ENCODE measurements at regions not wholly inside any gene's neighbourhood (a gene's known extent, or its start where the extent isn't known, plus 50 kb on each side); places are given as distances from the start of the nearest gene placed in this dataset.

GRCh38 chr1:30819244-30819571 lies 61.6 kb upstream of the LAPTM5 start:
- no peak for DNase-seq (ENCODE audit: low read depth)
- H3K4me3 ChIP-seq (ENCODE audit: low read depth, low read length), result no peak overlapping the region

- DNase-seq (ENCODE audit: low read depth), result no peak
- no peak overlapping the region for H3K4me3 ChIP-seq (ENCODE audit: low read depth, low read length)
These were observed 61.1 kb upstream of the LAPTM5 start for GRCh38 chr1:30818568-30819243.

GRCh38 chr1:30817548-30817947 lies 60.0 kb upstream of the LAPTM5 start:
- no peak overlapping the region for H3K4me3 ChIP-seq (ENCODE audit: low read depth, low read length)
- DNase-seq (ENCODE audit: low read depth), result no peak

GRCh38 chr1:30817077-30817438 lies 59.5 kb upstream of the LAPTM5 start:
- H3K4me3 ChIP-seq (ENCODE audit: low read depth, low read length), result no peak overlapping the region

GRCh38 chr1:30816211-30817076 lies 58.9 kb upstream of the LAPTM5 start:
- H3K4me3 ChIP-seq (ENCODE audit: low read depth, low read length), result no peak overlapping the region
- peak; percentile 56 for DNase-seq (ENCODE audit: low read depth)

More at GRCh38 chr1:30817077-30817438, 59.5 kb upstream of the LAPTM5 start:
- DNase-seq (ENCODE audit: low read depth), result no peak

GRCh38 chr1:30815556-30815955 lies 58.0 kb upstream of the LAPTM5 start:
- no peak overlapping the region for H3K4me3 ChIP-seq (ENCODE audit: low read depth, low read length)
- DNase-seq (ENCODE audit: low read depth), result no peak

GRCh38 chr1:30814292-30814691 lies 56.7 kb upstream of the LAPTM5 start:
- no peak for DNase-seq (ENCODE audit: low read depth)
- H3K4me3 ChIP-seq (ENCODE audit: low read depth, low read length), result no peak overlapping the region

GRCh38 chr1:30812076-30812475 lies 54.5 kb upstream of the LAPTM5 start:
- DNase-seq (ENCODE audit: low read depth), result no peak
- H3K4me3 ChIP-seq (ENCODE audit: low read depth, low read length), result no peak overlapping the region

GRCh38 chr1:30811187-30811586 lies 53.6 kb upstream of the LAPTM5 start:
- DNase-seq (ENCODE audit: low read depth), result no peak
- no peak overlapping the region for H3K4me3 ChIP-seq (ENCODE audit: low read depth, low read length)

- no peak for DNase-seq (ENCODE audit: low read depth)
These were observed 53.0 kb upstream of the LAPTM5 start for GRCh38 chr1:30810416-30811080.

GRCh38 chr1:30809514-30810263 lies 52.1 kb upstream of the LAPTM5 start:
- peak; percentile 67 for DNase-seq (ENCODE audit: low read depth)
- no peak overlapping the region for H3K4me3 ChIP-seq (ENCODE audit: low read depth, low read length)

More at GRCh38 chr1:30810416-30811080, 53.0 kb upstream of the LAPTM5 start:
- no peak overlapping the region for H3K4me3 ChIP-seq (ENCODE audit: low read depth, low read length)

- no peak for DNase-seq (ENCODE audit: low read depth)
- no peak overlapping the region for H3K4me3 ChIP-seq (ENCODE audit: low read depth, low read length)
These were observed 50.6 kb upstream of the LAPTM5 start for GRCh38 chr1:30808067-30808662.

- H3K4me3 ChIP-seq (ENCODE audit: low read depth, low read length), result no peak overlapping the region
- DNase-seq (ENCODE audit: low read depth), result peak; percentile 47
These were observed 49.9 kb upstream of the LAPTM5 start for GRCh38 chr1:30807318-30808066.

All from skeletal muscle cell (primary cell).